Activated CD4-positive, alpha-beta T cell treated with anti-CD3 and anti-CD28 coated beads for 24 hours (primary cell): ENCODE measurements at regions not wholly inside any gene's neighbourhood (a gene's known extent, or its start where the extent isn't known, plus 50 kb on each side); places are given as distances from the start of the nearest gene placed in this dataset.
"Not testable (repeated sequence)": the region's sequence is repeated elsewhere in the genome, so short reads cannot be mapped to it uniquely, and the experiment has no call there.

Experiments
- DNase-seq, 2 donors: peaks; one replicate each; pipeline ENCODE4 v3.0.0-alpha.2; 2020; ENCODE audit warnings: low read depth in 2 of 2

GRCh38 chr5:136924490-136924889, 559.1 kb upstream of the TRPC7 start:
- DNase-seq = no peak

GRCh38 chr5:136910625-136911024, 545.3 kb upstream of the TRPC7 start:
- no peak for DNase-seq

- no peak for DNase-seq
These were observed 544.6 kb upstream of the TRPC7 start for GRCh38 chr5:136909906-136910305.

- no peak for DNase-seq
These were observed 542.0 kb upstream of the TRPC7 start for GRCh38 chr5:136907371-136907770.

GRCh38 chr5:136906545-136906944, 541.2 kb upstream of the TRPC7 start:
- DNase-seq = no peak

- no peak for DNase-seq
These were observed 540.2 kb upstream of the TRPC7 start for GRCh38 chr5:136905571-136905970.

- DNase-seq = no peak
These were observed 528.7 kb upstream of the TRPC7 start for GRCh38 chr5:136894070-136894469.

GRCh38 chr5:136892000-136892399, 526.7 kb upstream of the TRPC7 start:
- DNase-seq = no peak

- no peak for DNase-seq
These were observed 526.0 kb upstream of the TRPC7 start for GRCh38 chr5:136891175-136891972.

GRCh38 chr5:136890431-136891148, 525.2 kb upstream of the TRPC7 start:
- no peak for DNase-seq

GRCh38 chr5:136886608-136887007, 521.3 kb upstream of the TRPC7 start:
- DNase-seq = no peak

GRCh38 chr5:136864960-136865359, 499.6 kb upstream of the TRPC7 start:
- DNase-seq = no peak

- no peak for DNase-seq
These were observed 491.3 kb upstream of the TRPC7 start for GRCh38 chr5:136856648-136857047.

- no peak for DNase-seq
These were observed 488.6 kb upstream of the TRPC7 start for GRCh38 chr5:136853971-136854370.

- DNase-seq = no peak
These were observed 475.3 kb upstream of the TRPC7 start for GRCh38 chr5:136840601-136841000.

GRCh38 chr5:136836093-136836492, 470.7 kb upstream of the TRPC7 start:
- no peak for DNase-seq

GRCh38 chr5:136820848-136821247, 455.5 kb upstream of the TRPC7 start:
- no peak for DNase-seq

- no peak for DNase-seq
These were observed 454.4 kb upstream of the TRPC7 start for GRCh38 chr5:136819526-136820302.

GRCh38 chr5:136816327-136816726, 451.0 kb upstream of the TRPC7 start:
- DNase-seq = no peak

- DNase-seq = no peak
These were observed 449.5 kb upstream of the TRPC7 start for GRCh38 chr5:136814619-136815378.

GRCh38 chr5:136812270-136812669, 446.9 kb upstream of the TRPC7 start:
- DNase-seq = not testable (repeated sequence)

- no peak for DNase-seq
These were observed 446.2 kb upstream of the TRPC7 start for GRCh38 chr5:136811551-136811950.
